ENCODE measurements at regions not wholly inside any gene's neighbourhood (a gene's known extent, or its start where the extent isn't known, plus 50 kb on each side); places are given as distances from the start of the nearest gene placed in this dataset.
"Not testable (repeated sequence)": the region's sequence is repeated elsewhere in the genome, so short reads cannot be mapped to it uniquely, and the experiment has no call there.

- TF ChIP-seq, protein P1, sequence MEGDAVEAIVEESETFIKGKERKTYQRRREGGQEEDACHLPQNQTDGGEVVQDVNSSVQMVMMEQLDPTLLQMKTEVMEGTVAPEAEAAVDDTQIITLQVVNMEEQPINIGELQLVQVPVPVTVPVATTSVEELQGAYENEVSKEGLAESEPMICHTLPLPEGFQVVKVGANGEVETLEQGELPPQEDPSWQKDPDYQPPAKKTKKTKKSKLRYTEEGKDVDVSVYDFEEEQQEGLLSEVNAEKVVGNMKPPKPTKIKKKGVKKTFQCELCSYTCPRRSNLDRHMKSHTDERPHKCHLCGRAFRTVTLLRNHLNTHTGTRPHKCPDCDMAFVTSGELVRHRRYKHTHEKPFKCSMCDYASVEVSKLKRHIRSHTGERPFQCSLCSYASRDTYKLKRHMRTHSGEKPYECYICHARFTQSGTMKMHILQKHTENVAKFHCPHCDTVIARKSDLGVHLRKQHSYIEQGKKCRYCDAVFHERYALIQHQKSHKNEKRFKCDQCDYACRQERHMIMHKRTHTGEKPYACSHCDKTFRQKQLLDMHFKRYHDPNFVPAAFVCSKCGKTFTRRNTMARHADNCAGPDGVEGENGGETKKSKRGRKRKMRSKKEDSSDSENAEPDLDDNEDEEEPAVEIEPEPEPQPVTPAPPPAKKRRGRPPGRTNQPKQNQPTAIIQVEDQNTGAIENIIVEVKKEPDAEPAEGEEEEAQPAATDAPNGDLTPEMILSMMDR (conservative IDR thresholded peaks at IDR 0.05; ENCODE audit: low read depth in 2 of 2), result not testable (repeated sequence)
- TF ChIP-seq POLR2AphosphoS5 (IDR thresholded peaks at IDR 0.05; ENCODE audit: low read depth); EZH2 (IDR thresholded peaks at IDR 0.05; ENCODE audit: low read depth, unreplicated experiment); EZH2phosphoT487 (IDR thresholded peaks at IDR 0.05; ENCODE audit: unreplicated experiment); CREB1 (CRISPR knock-in tag; IDR thresholded peaks at IDR 0.05; ENCODE audit: low read depth); ETS1 (IDR thresholded peaks at IDR 0.05); STAT1 (IDR thresholded peaks at IDR 0.05; ENCODE audit: unreplicated experiment); ZNF331 (CRISPR knock-in tag; IDR thresholded peaks at IDR 0.05; ENCODE audit: low read depth); JUNB (IDR thresholded peaks at IDR 0.05; ENCODE audit: unreplicated experiment); ZNF114 (CRISPR knock-in tag; IDR thresholded peaks at IDR 0.05); NANOG (IDR thresholded peaks at IDR 0.05; ENCODE audit: borderline replicate concordance): not testable (repeated sequence)
- TF ChIP-seq, protein P2, sequence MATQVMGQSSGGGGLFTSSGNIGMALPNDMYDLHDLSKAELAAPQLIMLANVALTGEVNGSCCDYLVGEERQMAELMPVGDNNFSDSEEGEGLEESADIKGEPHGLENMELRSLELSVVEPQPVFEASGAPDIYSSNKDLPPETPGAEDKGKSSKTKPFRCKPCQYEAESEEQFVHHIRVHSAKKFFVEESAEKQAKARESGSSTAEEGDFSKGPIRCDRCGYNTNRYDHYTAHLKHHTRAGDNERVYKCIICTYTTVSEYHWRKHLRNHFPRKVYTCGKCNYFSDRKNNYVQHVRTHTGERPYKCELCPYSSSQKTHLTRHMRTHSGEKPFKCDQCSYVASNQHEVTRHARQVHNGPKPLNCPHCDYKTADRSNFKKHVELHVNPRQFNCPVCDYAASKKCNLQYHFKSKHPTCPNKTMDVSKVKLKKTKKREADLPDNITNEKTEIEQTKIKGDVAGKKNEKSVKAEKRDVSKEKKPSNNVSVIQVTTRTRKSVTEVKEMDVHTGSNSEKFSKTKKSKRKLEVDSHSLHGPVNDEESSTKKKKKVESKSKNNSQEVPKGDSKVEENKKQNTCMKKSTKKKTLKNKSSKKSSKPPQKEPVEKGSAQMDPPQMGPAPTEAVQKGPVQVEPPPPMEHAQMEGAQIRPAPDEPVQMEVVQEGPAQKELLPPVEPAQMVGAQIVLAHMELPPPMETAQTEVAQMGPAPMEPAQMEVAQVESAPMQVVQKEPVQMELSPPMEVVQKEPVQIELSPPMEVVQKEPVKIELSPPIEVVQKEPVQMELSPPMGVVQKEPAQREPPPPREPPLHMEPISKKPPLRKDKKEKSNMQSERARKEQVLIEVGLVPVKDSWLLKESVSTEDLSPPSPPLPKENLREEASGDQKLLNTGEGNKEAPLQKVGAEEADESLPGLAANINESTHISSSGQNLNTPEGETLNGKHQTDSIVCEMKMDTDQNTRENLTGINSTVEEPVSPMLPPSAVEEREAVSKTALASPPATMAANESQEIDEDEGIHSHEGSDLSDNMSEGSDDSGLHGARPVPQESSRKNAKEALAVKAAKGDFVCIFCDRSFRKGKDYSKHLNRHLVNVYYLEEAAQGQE (IDR thresholded peaks at IDR 0.05; ENCODE audit: unreplicated experiment), result not testable (repeated sequence)
Measured at GRCh38 chr10:57885618-57885968, 382.1 kb downstream of the IPMK start.
